ENCODE measurements at regions not wholly inside any gene's neighbourhood (a gene's known extent, or its start where the extent isn't known, plus 50 kb on each side); places are given as distances from the start of the nearest gene placed in this dataset.

DNA sequence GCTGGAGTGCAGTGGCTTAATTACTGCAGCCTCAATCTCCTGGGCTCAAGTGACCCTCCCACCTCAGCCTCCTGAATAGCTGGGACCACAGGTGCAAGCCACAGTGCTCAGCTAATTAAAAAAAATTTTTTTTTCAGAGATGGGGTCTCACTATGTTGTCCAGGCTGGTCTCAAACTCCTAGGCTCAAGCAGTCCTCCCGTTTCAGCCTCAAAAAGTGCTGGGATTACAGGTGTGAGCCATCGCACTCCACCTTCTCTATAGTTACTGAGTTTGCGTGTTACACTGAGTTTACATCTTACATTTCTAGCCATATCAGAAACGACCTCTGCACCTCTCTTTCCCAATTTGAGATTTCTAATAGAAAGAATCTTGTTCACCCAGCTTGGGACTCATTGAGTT, 53.6 kb upstream of the EML4 start:
- TF ChIP-seq, protein P1, sequence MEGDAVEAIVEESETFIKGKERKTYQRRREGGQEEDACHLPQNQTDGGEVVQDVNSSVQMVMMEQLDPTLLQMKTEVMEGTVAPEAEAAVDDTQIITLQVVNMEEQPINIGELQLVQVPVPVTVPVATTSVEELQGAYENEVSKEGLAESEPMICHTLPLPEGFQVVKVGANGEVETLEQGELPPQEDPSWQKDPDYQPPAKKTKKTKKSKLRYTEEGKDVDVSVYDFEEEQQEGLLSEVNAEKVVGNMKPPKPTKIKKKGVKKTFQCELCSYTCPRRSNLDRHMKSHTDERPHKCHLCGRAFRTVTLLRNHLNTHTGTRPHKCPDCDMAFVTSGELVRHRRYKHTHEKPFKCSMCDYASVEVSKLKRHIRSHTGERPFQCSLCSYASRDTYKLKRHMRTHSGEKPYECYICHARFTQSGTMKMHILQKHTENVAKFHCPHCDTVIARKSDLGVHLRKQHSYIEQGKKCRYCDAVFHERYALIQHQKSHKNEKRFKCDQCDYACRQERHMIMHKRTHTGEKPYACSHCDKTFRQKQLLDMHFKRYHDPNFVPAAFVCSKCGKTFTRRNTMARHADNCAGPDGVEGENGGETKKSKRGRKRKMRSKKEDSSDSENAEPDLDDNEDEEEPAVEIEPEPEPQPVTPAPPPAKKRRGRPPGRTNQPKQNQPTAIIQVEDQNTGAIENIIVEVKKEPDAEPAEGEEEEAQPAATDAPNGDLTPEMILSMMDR (CRISPR knock-in tag; IDR thresholded peaks at IDR 0.05), result no peak
- TF ChIP-seq SIN3B (IDR thresholded peaks at IDR 0.05; ENCODE audit: low read length), result no peak
- TF ChIP-seq MAZ (IDR thresholded peaks at IDR 0.05; ENCODE audit: borderline replicate concordance, low read depth, low read length), result no peak
- no peak for TF ChIP-seq MAZ (CRISPR knock-in tag; IDR thresholded peaks at IDR 0.05; ENCODE audit: low read depth)
- no peak for TF ChIP-seq ZNF253 (CRISPR knock-in tag; IDR thresholded peaks at IDR 0.05; ENCODE audit: borderline replicate concordance)
- no peak for TF ChIP-seq SIN3A (IDR thresholded peaks at IDR 0.05; ENCODE audit: borderline replicate concordance, low read depth, low read length)
- TF ChIP-seq, protein P2, sequence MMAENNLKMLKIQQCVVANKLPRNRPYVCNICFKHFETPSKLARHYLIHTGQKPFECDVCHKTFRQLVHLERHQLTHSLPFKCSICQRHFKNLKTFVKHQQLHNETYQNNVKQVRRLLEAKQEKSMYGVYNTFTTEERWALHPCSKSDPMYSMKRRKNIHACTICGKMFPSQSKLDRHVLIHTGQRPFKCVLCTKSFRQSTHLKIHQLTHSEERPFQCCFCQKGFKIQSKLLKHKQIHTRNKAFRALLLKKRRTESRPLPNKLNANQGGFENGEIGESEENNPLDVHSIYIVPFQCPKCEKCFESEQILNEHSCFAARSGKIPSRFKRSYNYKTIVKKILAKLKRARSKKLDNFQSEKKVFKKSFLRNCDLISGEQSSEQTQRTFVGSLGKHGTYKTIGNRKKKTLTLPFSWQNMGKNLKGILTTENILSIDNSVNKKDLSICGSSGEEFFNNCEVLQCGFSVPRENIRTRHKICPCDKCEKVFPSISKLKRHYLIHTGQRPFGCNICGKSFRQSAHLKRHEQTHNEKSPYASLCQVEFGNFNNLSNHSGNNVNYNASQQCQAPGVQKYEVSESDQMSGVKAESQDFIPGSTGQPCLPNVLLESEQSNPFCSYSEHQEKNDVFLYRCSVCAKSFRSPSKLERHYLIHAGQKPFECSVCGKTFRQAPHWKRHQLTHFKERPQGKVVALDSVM (CRISPR knock-in tag; IDR thresholded peaks at IDR 0.05), result no peak
- no peak for TF ChIP-seq CHD2 (IDR thresholded peaks at IDR 0.05; ENCODE audit: low read depth, low read length)
- no peak for TF ChIP-seq NR3C1 (CRISPR knock-in tag; IDR thresholded peaks at IDR 0.05)
- TF ChIP-seq ZFX (CRISPR knock-in tag; IDR thresholded peaks at IDR 0.05; ENCODE audit: low read depth), result no peak
- TF ChIP-seq MEF2D (CRISPR knock-in tag; IDR thresholded peaks at IDR 0.05), result no peak

Measured in HepG2 (cell line).